Endothelial cell of umbilical vein (primary cell): ENCODE measurements at regions not wholly inside any gene's neighbourhood (a gene's known extent, or its start where the extent isn't known, plus 50 kb on each side); places are given as distances from the start of the nearest gene placed in this dataset.

ENCODE experiments used
- BruUV-seq: library from RNA; stranded (reverse); fragments of 400-500 nt; replicated peaks from 2 replicates; lab custom pipeline; 2021; lab: Mats Ljungman, UMichigan
- CTCF ChIA-PET: fragments of 300-600, 350-600 bp; sonication (Branson Sonifier 250); formaldehyde crosslinking; loops from one replicate; lab custom pipeline; 2021; ENCODE audit warnings: antibody characterized with exemption, inconsistent platforms; lab: Charles Lee
- POLR2A ChIA-PET: fragments of 300-600, 350-600 bp; sonication (Branson Sonifier 250); formaldehyde crosslinking; loops from one replicate; lab custom pipeline; 2021; ENCODE audit warnings: antibody characterized with exemption, inconsistent platforms; lab: Charles Lee
- DNase-seq: peaks from one replicate; pipeline ENCODE4 v3.0.0-alpha.2; 2011; ENCODE audit warnings: low read depth, low spot score
- FAIRE-seq: peaks from 2 replicates; lab custom pipeline; 2011; peaks lifted over from hg19 to GRCh38; lab: Jason Lieb, UNC
- H2AFZ ChIP-seq: 2 replicates; pipeline ENCODE4 v1.6.0; 2012; ENCODE audit warnings: low read depth, low read length, control low read depth, inconsistent platforms
- H3K27ac ChIP-seq: 2 replicates; pipeline ENCODE4 v1.5.1; 2011; ENCODE audit warnings: low read depth, mild to moderate bottlenecking, control low read depth, low read length, moderate library complexity; ENCODE audit not compliant: insufficient read depth
- H3K27me3 ChIP-seq, 2 experiments: 2 replicates each; pipeline versions ENCODE4 v1.6.0 to v1.6.1; 2011; ENCODE audit warnings: low read length in 2 of 2, mixed read lengths in 1 of 2; ENCODE audit not compliant: control insufficient read depth in 2 of 2, insufficient read depth in 2 of 2
- H3K36me3 ChIP-seq, 2 experiments: 2 replicates in 1 of 2; 3 replicates in 1 of 2; pipeline ENCODE4 v1.5.1; 2011; ENCODE audit warnings: low read length in 2 of 2, mild to moderate bottlenecking in 1 of 2, moderate library complexity in 1 of 2; ENCODE audit not compliant: control insufficient read depth in 2 of 2, insufficient read depth in 2 of 2; ENCODE audit errors: extremely low read depth in 1 of 2
- H3K4me1 ChIP-seq: 3 replicates; pipeline ENCODE4 v1.5.1; 2011; ENCODE audit warnings: mild to moderate bottlenecking, low read length; ENCODE audit not compliant: control insufficient read depth, insufficient read depth; ENCODE audit errors: extremely low read depth
- H3K4me2 ChIP-seq: 2 replicates; pipeline ENCODE4 v1.6.1; 2011; ENCODE audit warnings: low read length, control low read depth, mixed read lengths; ENCODE audit not compliant: insufficient read depth
- H3K4me3 ChIP-seq, 3 experiments: fragments of 200-600 bp in 1 of 3; sonication (generic), shearing (Covaris generic) in 1 of 3; replicated peaks in 1 of 3; 2 replicates each; pipeline ENCODE4 v1.5.1; 2011 to 2016; ENCODE audit warnings: control low read depth in 3 of 3, low read length in 3 of 3, mild to moderate bottlenecking in 2 of 3, inconsistent platforms in 1 of 3, low read depth in 1 of 3, moderate library complexity in 1 of 3; ENCODE audit not compliant: insufficient read depth in 1 of 3
- H3K79me2 ChIP-seq: 2 replicates; pipeline ENCODE4 v1.6.0; 2012; ENCODE audit warnings: low read length, inconsistent platforms; ENCODE audit not compliant: control insufficient read depth, insufficient read depth
- H3K9ac ChIP-seq: replicated peaks from 2 replicates; pipeline ENCODE3; 2011; ENCODE audit warnings: low read length, control low read depth; ENCODE audit not compliant: insufficient read depth; ENCODE audit errors: extremely low read depth
- H3K9me1 ChIP-seq: replicated peaks from 3 replicates; pipeline ENCODE4 v1.6.0; 2011; ENCODE audit warnings: mild to moderate bottlenecking, low read length; ENCODE audit not compliant: control insufficient read depth, insufficient read depth; ENCODE audit errors: extremely low read depth
- H3K9me3 ChIP-seq: replicated peaks from 2 replicates; pipeline ENCODE4 v1.5.1; 2012; ENCODE audit warnings: low read length, inconsistent platforms; ENCODE audit not compliant: control insufficient read depth, insufficient read depth
- H4K20me1 ChIP-seq: replicated peaks from 2 replicates; pipeline ENCODE3; 2011; ENCODE audit warnings: mild to moderate bottlenecking, low read length; ENCODE audit not compliant: control insufficient read depth, insufficient read depth; ENCODE audit errors: extremely low read depth
- CTCF ChIP-seq, 2 donors: IDR thresholded peaks; 1 replicate in 1 of 2; 2 replicates in 1 of 2; pipeline ENCODE4 v1.5.1; 2011; ENCODE audit warnings: low read length in 2 of 2, mild to moderate bottlenecking in 2 of 2, moderate library complexity in 2 of 2, control low read depth in 1 of 2, inconsistent platforms in 1 of 2, low read depth in 1 of 2; ENCODE audit not compliant: insufficient read depth in 1 of 2; ENCODE audit errors: extremely low read depth in 1 of 2
- EZH2 ChIP-seq: IDR thresholded peaks from 2 replicates; pipeline ENCODE4 v1.6.1; 2012; ENCODE audit warnings: borderline replicate concordance, low read depth, mild to moderate bottlenecking, moderate library complexity, low read length, inconsistent platforms; ENCODE audit not compliant: severe bottlenecking
- FOS ChIP-seq: IDR thresholded peaks from 2 replicates; pipeline ENCODE4 v1.6.1; 2011; ENCODE audit warnings: mild to moderate bottlenecking, low read length, moderate library complexity, borderline replicate concordance; ENCODE audit not compliant: insufficient read depth
- GATA2 ChIP-seq: IDR thresholded peaks from 2 replicates; pipeline ENCODE4 v1.7.0; 2011; ENCODE audit warnings: low read depth, mild to moderate bottlenecking, moderate library complexity, mixed read lengths, low read length; ENCODE audit not compliant: insufficient read length, insufficient read depth
- JUN ChIP-seq: IDR thresholded peaks from 2 replicates; pipeline ENCODE4 v1.6.1; 2011; ENCODE audit warnings: borderline replicate concordance, low read depth; ENCODE audit not compliant: insufficient read length, insufficient read depth
- MAX ChIP-seq: IDR thresholded peaks from 2 replicates; pipeline ENCODE4 v1.6.1; 2011; ENCODE audit not compliant: insufficient read depth, insufficient read length
- MYC ChIP-seq: IDR thresholded peaks from one replicate; pipeline ENCODE4 v1.6.1; 2011; ENCODE audit warnings: mild to moderate bottlenecking, low read depth, low read length
- POLR2A ChIP-seq: IDR thresholded peaks from 2 replicates; pipeline ENCODE4 v1.6.1; 2012; ENCODE audit warnings: low read depth, mild to moderate bottlenecking, control low read depth, low read length
- POLR2AphosphoS5 ChIP-seq: IDR thresholded peaks from 2 replicates; pipeline ENCODE4 v1.6.1; 2012; ENCODE audit warnings: low read depth, mild to moderate bottlenecking, control low read depth, low read length, moderate library complexity; ENCODE audit not compliant: insufficient read depth
- dilution Hi-C: fragments of 300-500 bp; cut with MboI; formaldehyde crosslinking; loops from one replicate; pipeline ENCODE4 v1.15.0; 2019; ENCODE audit warnings: low sequenced_read_pairs; ENCODE audit not compliant: extremely low pct_ligation_motif_present
- intact Hi-C: fragments of 100-400 bp; cut with micrococcal nuclease; formaldehyde crosslinking; loops from one replicate; pipeline ENCODE4 v1.10.0; 2022

- POLR2A ChIA-PET, result no interaction called here
- dilution Hi-C loops (no loop called here), intact Hi-C loops (no loop called here)
These were observed 326.8 kb downstream of the RASEF start for GRCh38 chr9:82736126-82736525.

DNA sequence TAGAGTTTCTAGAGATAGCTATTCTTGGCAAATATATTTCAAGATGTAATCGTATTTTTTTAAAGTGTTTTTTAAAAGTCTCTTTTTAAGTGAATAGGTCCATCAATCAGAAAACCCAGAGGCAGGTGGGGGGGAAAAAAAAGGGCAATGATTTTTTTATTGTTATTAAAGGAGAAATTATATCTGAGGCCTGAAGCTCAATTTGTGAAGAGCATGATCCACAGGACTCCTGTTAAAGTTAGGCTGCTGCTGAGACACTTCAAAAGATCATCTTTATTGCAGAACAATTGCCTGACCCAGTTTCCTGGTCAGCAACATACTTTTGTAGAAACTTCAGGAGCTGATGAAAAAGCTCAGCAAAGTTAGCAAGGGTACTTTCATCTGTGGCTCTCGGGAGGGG, 326.2 kb downstream of the RASEF start:
- dilution Hi-C loops, result no loop called here
- ChIA-PET CTCF (no interaction called here), POLR2A (no interaction called here)
- H3K36me3 ChIP-seq, result no peaks in the 10 kb centered on the region
- no peak overlapping the region for H2AFZ ChIP-seq
- no peaks in the 10 kb centered on the region for H3K79me2 ChIP-seq
- H3K27me3 ChIP-seq, result no peaks in the 10 kb centered on the region
- H3K4me2 ChIP-seq, result no peak overlapping the region
- no peaks in the 10 kb centered on the region for H3K9me3 ChIP-seq
- no peak overlapping the region for H3K4me3 ChIP-seq
- no peaks in the 10 kb centered on the region for H3K4me1 ChIP-seq
- no peak overlapping the region for H3K9ac ChIP-seq
- TF ChIP-seq FOS, result no peak
- no peak for TF ChIP-seq POLR2AphosphoS5
- TF ChIP-seq GATA2, result no peak
- TF ChIP-seq JUN, result no peak
- no peak for TF ChIP-seq MAX
- no peak for TF ChIP-seq MYC
- TF ChIP-seq EZH2, result no peak
- TF ChIP-seq POLR2A, result no peak
- TF ChIP-seq CTCF (IDR thresholded peaks at IDR 0.05; ENCODE audit: extremely low read depth in 1 of 2, insufficient read depth in 1 of 2, low read depth in 1 of 2, low read length in 2 of 2), result no peak
- intact Hi-C loops, result no loop called here
- no peaks in the 10 kb centered on the region for H4K20me1 ChIP-seq
- BruUV-seq, result no TSS peak
- FAIRE-seq, result no peak
- no peaks in the 10 kb centered on the region for H3K9me1 ChIP-seq
- no peak overlapping the region for H3K27ac ChIP-seq
- DNase-seq, result no peak

More at GRCh38 chr9:82736126-82736525, 326.8 kb downstream of the RASEF start:
- no peaks in the 10 kb centered on the region for H3K9me1 ChIP-seq
- no peak overlapping the region for H3K4me3 ChIP-seq
- H3K4me1 ChIP-seq, result no peaks in the 10 kb centered on the region
- no peak overlapping the region for H2AFZ ChIP-seq
- no peak overlapping the region for H3K4me2 ChIP-seq
- no TSS peak for BruUV-seq
- no peaks in the 10 kb centered on the region for H3K27me3 ChIP-seq
- no peaks in the 10 kb centered on the region for H4K20me1 ChIP-seq
- FAIRE-seq, result no peak
- TF ChIP-seq EZH2 (no peak), CTCF (IDR thresholded peaks at IDR 0.05; ENCODE audit: extremely low read depth in 1 of 2, insufficient read depth in 1 of 2, low read depth in 1 of 2, low read length in 2 of 2) (no peak)
- H3K27ac ChIP-seq, result no peak overlapping the region
- no peaks in the 10 kb centered on the region for H3K36me3 ChIP-seq
- H3K9ac ChIP-seq, result no peak overlapping the region
- no peaks in the 10 kb centered on the region for H3K79me2 ChIP-seq
- CTCF ChIA-PET, result no interaction called here
- no peaks in the 10 kb centered on the region for H3K9me3 ChIP-seq
- no peak for DNase-seq
